ENCODE measurements at regions not wholly inside any gene's neighbourhood (a gene's known extent, or its start where the extent isn't known, plus 50 kb on each side); places are given as distances from the start of the nearest gene placed in this dataset.
"Not testable (repeated sequence)": the region's sequence is repeated elsewhere in the genome, so short reads cannot be mapped to it uniquely, and the experiment has no call there.

DNA sequence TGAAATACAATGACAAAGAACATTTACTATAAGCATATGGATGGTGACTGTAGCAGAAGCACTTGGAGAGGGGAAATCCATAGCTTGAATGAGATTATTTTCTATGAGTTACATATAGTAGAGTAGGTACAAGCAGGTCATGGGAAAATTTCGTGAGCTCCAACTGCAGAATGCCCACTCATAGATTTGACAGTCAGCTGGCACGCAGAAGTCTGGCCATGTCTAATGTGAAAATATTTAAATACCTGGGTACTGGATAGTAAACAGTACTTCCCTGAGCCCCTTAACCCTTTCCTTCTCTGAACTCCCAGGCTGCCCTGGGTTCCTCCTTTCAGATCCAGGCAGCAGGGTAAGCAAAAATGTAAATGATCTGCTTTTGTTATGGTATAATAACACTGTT, 209.7 kb downstream of the OTUD1 start:
- no peak for DNase-seq (ENCODE audit: low read depth)

DNA sequence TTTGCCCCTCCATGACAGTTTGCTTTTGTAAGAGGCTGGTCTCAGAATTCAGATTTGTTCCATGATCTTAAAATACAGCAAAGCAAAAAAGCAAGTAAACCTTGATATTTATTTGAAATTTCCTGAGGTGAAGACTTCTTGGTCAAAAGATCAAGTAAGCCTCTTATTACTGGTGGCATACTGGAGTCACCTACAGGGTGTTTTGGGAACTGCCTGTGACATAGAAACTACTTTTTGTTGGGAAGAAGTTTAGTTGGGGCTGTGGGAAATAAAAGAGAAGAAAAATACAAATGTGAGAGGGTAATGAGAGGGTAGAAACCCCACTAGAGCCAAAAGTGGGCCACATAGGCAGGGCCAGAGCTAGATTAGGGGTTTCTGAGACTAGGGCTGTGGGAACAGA, 217.9 kb downstream of the OTUD1 start:
- DNase-seq (ENCODE audit: low read depth): no peak

DNA sequence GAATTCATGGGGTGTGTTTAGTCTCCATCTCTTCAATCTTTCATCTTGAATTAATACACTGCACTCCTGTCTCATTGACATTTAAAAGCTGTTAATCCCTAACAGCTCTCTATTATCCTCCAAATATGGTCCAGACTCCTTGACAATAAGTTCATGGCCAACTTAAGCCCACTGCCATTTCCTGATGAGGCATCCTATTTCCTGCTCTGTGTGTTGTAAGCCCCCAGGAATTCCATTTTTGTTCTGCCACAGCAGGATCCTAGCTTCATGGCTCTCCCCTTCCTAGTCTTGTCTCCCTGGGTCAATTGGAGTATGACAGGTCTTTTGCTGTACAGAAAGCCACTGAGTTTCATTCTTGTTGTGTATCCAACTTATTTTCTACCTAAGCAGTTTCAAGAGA, 218.8 kb downstream of the OTUD1 start:
- DNase-seq (ENCODE audit: low read depth): no peak

DNA sequence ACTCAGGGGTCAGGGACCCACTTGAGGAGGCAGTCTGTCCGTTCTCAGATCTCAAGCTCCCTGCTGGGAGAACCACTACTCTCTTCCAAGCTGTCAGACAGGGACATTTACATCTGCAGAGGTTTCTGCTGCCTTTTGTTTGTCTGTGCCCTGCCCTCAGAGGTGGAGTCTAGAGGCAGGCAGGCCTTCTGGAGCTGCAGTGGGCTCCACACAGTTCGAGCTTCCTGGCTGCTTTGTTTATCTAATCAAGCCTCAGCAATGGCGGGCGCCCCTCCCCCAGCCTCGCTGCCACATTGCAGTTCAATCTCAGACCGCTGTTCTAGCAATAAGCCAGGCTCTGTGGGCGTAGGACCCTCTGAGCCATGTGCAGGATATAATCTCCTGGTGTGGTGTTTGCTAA, 233.0 kb downstream of the OTUD1 start:
- not testable (repeated sequence) for DNase-seq (ENCODE audit: low read depth)

DNA sequence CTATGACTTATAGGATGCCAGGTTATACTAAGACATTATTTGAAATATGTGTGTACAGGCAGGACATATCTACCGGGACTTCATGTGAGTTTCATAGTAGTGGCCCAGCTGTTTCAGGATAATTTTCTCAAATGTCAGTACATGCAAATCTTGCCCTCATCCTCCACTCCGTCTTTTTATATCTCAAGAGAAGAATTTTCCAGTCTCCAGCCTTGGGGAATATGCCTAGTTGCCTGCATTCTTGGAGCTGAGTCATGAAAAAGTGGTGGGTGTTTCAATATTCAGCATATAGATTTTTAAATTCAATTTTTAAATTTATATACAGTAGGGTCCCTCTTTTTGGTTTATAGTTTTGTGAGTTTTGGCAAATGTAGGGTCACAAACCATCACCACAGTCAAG, 236.7 kb downstream of the OTUD1 start:
- no peak for DNase-seq (ENCODE audit: low read depth)

GRCh38 chr10:23676296-23676695, 237.4 kb downstream of the OTUD1 start:
- no peak for DNase-seq (ENCODE audit: low read depth)

GRCh38 chr10:23686722-23687121, 247.8 kb downstream of the OTUD1 start:
- no peak for DNase-seq (ENCODE audit: low read depth)

- no peak for DNase-seq (ENCODE audit: low read depth)
Observed at GRCh38 chr10:23692736-23693135, 253.9 kb downstream of the OTUD1 start.

- no peak for DNase-seq (ENCODE audit: low read depth)
Observed at GRCh38 chr10:23693501-23693901, 254.6 kb downstream of the OTUD1 start.

GRCh38 chr10:23693925-23694324, 255.1 kb downstream of the OTUD1 start:
- DNase-seq (ENCODE audit: low read depth): no peak

GRCh38 chr10:23694446-23694920, 255.6 kb downstream of the OTUD1 start:
- DNase-seq (ENCODE audit: low read depth): no peak

DNA sequence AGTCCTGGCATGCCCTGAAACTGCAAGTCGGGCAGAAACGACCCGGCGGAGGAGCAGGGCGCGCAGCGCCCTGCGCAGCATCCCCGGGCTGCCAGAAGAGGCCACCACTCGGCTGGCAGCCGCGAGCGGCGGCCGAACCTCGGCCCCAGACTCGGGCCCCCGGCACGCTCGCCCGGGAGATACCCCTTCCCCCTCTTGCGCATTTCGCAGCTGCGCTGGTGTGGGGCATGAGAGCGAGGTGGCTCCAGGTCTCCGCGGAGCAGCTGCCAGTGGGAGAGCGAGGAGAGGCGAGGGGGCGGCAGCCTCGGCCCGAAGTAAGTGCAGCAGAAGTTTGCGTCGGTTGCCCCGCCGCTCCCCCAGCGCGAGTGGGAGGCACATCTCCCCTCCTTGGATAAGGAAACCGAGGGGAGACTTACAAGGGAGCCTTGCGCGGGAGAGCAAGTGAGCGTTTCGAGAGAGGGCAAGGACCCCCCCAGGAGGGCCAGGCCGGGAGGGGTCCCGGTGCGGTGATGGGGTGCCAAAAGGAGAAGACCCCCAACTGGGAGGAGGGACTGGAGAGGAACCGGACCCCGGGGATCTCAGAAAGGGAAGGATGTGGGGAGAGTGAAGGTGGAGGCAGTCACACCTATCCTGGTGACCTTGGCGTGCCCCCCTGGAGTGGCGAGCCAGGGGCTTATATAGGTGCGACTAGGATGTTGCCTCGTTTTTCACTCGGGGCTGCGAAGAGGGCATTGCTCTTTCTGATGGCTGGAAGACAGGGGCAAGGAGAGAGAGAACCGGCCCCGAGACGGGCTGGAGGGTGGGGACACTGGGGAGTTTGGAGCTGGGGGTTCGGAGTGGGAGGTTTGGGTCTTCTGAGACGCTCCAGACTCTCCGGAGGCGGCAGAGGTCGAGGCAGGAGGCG, 256.3 kb downstream of the OTUD1 start:
- DNase-seq (ENCODE audit: low read depth): no peak

- no peak for DNase-seq (ENCODE audit: low read depth)
Observed at GRCh38 chr10:23695825-23696420, 257.0 kb downstream of the OTUD1 start.

GRCh38 chr10:23696476-23696875, 257.6 kb downstream of the OTUD1 start:
- DNase-seq (ENCODE audit: low read depth): no peak

DNA sequence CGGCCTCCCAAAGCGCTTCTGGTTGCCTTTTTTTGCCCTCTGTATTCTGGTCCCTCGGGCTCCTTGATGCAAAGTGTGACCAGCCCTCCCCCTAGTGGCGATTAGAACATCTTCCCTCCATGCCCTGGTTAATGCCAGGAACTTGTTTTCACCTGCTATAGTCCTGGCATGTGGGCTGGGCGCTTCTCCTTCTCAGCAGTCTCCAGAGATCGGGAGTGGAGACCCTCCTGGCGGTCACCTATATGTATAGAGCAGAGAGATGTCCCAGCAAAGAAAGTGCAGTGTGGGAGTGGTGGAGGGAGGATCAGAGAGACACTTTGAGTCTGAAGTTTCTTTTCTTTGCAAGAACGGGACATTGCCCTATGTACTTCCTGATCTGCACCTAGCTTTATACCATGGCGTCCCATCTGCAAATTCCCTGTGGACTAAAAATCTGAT, 264.1 kb downstream of the OTUD1 start:
- DNase-seq (ENCODE audit: low read depth): peak; percentile 2

- no peak for DNase-seq (ENCODE audit: low read depth)
Observed at GRCh38 chr10:23715363-23715762, 276.5 kb downstream of the OTUD1 start.

- DNase-seq (ENCODE audit: low read depth): no peak
Observed at GRCh38 chr10:23717913-23718312, 279.0 kb downstream of the OTUD1 start.

GRCh38 chr10:23718946-23719345, 280.1 kb downstream of the OTUD1 start:
- no peak for DNase-seq (ENCODE audit: low read depth)

DNA sequence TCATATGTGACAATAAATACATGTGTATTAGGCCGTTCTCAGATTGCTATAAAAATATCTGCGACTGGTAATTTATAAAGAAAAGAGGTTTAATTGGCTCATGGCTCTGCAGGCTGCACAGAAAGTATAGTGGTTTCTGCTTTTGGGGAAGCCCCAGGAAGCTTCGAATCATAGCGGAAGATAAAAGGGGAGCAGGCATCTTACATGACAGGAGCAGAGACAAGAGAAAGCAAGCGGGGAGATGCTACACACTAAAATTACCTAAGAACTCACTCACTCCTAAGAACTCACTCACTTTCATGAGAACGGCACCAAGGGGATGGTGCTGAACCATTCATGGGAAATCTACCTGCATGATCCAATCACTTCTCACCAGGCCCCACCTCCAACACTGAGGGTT, 284.9 kb downstream of the OTUD1 start:
- DNase-seq (ENCODE audit: low read depth): no peak

DNA sequence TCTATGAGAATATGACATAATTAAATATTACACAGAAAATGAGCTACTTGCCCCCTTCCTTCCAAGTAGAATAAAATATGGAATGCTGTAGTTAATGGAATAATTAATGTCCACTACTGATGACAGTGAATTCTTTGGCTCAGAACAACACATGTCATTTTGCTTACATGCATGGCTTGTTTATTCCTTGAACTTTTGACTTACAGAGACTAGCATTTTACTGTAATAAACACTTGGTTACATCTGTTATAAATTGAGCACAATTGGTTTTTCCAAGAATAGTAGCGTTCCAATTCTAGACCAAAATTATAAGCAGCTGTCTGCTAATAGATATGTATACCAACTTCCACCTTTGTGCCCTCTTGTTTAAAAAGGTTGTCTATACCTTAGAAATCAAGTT, 286.7 kb downstream of the OTUD1 start:
- DNase-seq (ENCODE audit: low read depth): no peak

DNA sequence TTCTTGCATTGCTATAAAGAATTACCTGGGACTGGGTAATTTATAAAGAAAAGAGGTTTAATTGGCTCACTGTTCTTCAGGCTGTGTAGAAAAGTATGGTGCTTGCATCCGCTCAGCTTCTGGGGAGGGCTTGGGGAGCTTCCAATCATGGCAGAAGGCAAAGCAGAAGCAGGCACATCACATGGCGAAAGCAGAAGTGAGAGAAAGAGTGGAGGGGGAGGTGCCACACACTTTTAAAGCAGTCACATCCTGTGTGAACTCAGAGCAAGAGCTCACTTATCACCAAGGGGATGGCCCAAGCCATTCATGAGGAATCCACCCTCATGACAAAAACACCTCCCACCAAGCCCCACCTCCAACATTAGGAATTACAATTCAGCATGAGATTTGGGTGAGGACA, 303.5 kb downstream of the OTUD1 start:
- DNase-seq (ENCODE audit: low read depth): no peak

DNA sequence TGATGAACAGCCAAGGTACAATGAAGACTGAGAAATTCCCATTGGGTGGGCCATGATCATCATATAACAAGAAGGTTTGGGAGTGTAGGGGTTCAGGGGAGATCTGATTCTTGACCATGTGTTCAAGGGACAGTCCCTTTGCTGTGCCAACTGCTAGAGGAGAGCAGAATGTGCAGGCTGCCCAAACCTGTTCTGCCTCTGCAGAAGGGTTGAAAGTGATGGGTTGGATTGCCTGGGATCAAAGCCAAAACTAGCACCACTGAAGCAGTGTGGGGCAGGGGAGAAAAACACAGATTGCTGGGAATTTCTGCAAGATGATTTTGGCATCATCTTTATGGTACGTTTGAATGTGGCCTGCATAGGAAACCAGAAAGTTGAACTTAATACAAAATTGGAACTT, 303.9 kb downstream of the OTUD1 start:
- DNase-seq (ENCODE audit: low read depth): no peak

DNA sequence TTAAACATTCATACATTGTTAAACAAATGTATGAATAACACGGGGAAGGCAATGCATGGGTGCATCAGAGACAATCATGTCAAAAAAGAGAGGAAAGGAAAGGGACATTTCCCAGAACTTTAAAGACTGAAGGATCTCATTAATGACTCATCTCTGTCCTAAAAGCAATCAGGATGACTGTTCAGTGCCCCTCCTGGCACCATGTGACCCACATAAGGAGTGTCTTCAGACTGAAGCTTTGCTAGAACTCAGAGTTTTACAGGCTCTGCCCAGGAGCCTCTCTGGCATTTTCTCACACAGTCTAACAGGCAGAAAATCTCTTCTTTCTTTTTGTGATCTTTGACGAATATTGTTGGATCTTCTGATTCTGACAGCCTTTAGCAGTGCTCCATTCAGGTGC, 315.3 kb downstream of the OTUD1 start:
- DNase-seq (ENCODE audit: low read depth): no peak

GRCh38 chr10:23754941-23755340, 316.1 kb downstream of the OTUD1 start:
- DNase-seq (ENCODE audit: low read depth): no peak

All from T-helper 22 cell (primary cell).